ENCODE measurements at regions not wholly inside any gene's neighbourhood (a gene's known extent, or its start where the extent isn't known, plus 50 kb on each side); places are given as distances from the start of the nearest gene placed in this dataset.

DNA sequence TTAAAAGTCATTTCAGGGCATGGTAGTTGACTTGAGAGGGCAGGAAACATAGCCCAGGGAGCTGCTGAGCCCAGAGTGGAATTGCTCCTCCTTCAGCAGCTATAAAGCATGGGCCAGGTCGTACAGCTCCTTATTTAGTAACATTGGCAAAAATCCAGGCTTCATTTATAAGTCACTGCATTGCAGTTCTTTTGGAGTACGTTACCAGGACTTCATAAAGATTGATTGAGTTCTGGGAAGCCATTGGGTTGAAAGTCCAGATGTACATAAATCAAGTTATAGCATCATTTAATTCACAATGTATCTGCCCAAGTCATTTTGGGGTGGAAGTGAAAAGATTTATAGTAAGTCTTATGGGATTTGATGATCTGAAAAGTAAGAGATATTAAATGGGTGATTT, 53.0 kb upstream of the ANKEF1 start:
- FAIRE-seq (no peak), DNase-seq (ENCODE audit: insufficient read length, low spot score) (no peak)
- TF ChIP-seq CTCF (IDR thresholded peaks at IDR 0.05; ENCODE audit: insufficient read depth, missing control alignments): no peak

GRCh38 chr20:9978397-9979004, 56.3 kb upstream of the ANKEF1 start:
- FAIRE-seq (no peak), DNase-seq (ENCODE audit: insufficient read length, low spot score) (no peak)
- TF ChIP-seq CTCF (IDR thresholded peaks at IDR 0.05; ENCODE audit: insufficient read depth, missing control alignments): peak; percentile 93

DNA sequence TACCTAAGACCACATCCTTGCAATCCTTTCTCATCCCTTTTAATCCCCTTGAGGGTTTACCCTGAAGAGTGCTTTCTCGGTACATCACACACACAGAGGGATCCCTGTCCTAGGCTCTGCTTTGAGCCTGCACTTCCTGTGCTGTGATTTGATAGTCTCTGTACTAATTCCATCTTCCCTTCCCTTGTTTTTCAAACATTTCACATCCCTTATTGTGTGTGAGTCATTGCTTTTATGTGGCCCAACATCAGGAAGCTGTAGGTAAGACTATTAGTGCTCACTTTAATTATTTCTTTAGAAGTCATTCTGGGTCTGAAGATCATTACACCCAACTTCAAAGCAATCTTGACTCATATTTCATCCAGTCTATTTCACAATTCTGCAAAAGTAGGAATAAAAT, 57.2 kb upstream of the ANKEF1 start:
- no peak for TF ChIP-seq CTCF (IDR thresholded peaks at IDR 0.05; ENCODE audit: insufficient read depth, missing control alignments)
- DNase-seq (ENCODE audit: insufficient read length, low spot score): peak; percentile 18
- FAIRE-seq: no peak

- DNase-seq (ENCODE audit: insufficient read length, low spot score) (no peak), FAIRE-seq (no peak)
- no peak for TF ChIP-seq CTCF (IDR thresholded peaks at IDR 0.05; ENCODE audit: insufficient read depth, missing control alignments)
Observed at GRCh38 chr20:9974324-9974723, 60.5 kb upstream of the ANKEF1 start.

- FAIRE-seq (no peak), DNase-seq (ENCODE audit: insufficient read length, low spot score) (no peak)
- TF ChIP-seq CTCF (IDR thresholded peaks at IDR 0.05; ENCODE audit: insufficient read depth, missing control alignments): no peak
Observed at GRCh38 chr20:9971746-9972145, 63.0 kb upstream of the ANKEF1 start.

DNA sequence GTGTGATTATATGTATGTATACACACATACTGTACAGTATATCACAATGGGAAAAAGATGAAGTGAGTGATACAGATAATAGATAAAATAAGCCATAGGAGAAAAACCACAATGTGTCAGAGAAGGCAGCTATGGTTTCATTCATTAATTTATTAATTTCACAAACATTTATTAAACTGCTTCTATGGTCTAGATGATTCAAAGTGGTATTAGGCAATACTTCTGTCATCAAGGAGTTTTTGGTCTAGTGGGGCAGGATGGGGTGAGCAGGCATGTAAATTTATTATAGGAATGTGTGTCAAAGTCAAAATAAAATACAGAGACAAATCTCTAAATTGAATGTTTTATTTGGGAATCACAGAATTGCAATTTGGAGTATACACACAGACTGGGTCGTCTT, 65.2 kb upstream of the ANKEF1 start:
- no peak for TF ChIP-seq CTCF (IDR thresholded peaks at IDR 0.05; ENCODE audit: insufficient read depth, missing control alignments)
- DNase-seq (ENCODE audit: insufficient read length, low spot score) (no peak), FAIRE-seq (no peak)

DNA sequence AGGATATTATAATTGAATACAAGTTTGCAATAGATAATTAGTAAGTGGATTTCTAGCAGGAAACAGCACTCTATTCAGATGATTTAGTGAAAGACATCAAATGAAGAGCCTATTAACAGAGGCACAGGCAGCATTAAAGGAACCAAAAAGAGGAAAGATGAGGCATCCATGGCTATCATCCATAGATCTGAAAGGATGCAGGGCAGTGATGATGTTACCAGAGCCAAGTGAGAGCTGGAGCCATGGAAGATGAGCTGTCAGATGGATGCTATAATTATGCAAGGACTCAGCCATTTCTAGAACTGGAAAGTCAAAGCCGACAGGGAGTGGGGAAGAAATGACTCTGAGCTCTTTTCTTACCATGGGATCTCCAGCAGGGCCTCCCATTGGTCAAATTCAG, 66.8 kb upstream of the ANKEF1 start:
- FAIRE-seq: no peak
- TF ChIP-seq CTCF (IDR thresholded peaks at IDR 0.05; ENCODE audit: insufficient read depth, missing control alignments): no peak
- DNase-seq (ENCODE audit: insufficient read length, low spot score): no peak
